HFF-Myc (cell line): ENCODE measurements at regions not wholly inside any gene's neighbourhood (a gene's known extent, or its start where the extent isn't known, plus 50 kb on each side); places are given as distances from the start of the nearest gene placed in this dataset.
"Not testable (repeated sequence)": the region's sequence is repeated elsewhere in the genome, so short reads cannot be mapped to it uniquely, and the experiment has no call there.

Experiments
- DNase-seq: peaks from one replicate; pipeline ENCODE4 v3.0.0-alpha.2; 2011; ENCODE audit warnings: low read depth; ENCODE audit errors: extremely low read depth
- H3K4me3 ChIP-seq: replicated peaks from 2 replicates; pipeline ENCODE4 v1.5.1; 2011; ENCODE audit warnings: low read depth, mild to moderate bottlenecking, control low read depth, low read length
- TF ChIP-seq, protein P1 (sequence below): IDR thresholded peaks from 2 replicates; pipeline ENCODE4 v1.5.1; 2012; ENCODE audit warnings: mild to moderate bottlenecking, low read depth, low read length, control low read depth; ENCODE audit errors: missing control alignments

DNA sequence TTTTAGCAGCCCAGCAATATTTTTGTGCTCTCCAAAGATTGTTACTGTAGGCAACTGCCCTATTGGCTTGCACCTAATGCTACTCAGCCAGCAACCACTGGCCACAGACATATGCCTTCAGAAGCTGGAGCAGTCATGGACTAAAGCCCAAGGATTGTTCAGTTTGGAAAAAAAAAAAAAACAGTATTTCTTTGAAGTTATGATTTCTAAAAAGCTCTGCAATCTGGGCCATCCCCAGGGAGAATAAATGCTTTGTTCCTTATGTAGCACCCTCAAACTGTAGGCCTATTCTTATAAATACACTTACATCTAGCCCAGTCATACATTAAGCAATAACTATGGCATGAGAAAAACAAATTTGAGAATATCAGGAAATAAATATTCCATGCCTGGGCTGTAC is 2190.5 kb upstream of the RAG2 start:
- TF ChIP-seq, protein P1, sequence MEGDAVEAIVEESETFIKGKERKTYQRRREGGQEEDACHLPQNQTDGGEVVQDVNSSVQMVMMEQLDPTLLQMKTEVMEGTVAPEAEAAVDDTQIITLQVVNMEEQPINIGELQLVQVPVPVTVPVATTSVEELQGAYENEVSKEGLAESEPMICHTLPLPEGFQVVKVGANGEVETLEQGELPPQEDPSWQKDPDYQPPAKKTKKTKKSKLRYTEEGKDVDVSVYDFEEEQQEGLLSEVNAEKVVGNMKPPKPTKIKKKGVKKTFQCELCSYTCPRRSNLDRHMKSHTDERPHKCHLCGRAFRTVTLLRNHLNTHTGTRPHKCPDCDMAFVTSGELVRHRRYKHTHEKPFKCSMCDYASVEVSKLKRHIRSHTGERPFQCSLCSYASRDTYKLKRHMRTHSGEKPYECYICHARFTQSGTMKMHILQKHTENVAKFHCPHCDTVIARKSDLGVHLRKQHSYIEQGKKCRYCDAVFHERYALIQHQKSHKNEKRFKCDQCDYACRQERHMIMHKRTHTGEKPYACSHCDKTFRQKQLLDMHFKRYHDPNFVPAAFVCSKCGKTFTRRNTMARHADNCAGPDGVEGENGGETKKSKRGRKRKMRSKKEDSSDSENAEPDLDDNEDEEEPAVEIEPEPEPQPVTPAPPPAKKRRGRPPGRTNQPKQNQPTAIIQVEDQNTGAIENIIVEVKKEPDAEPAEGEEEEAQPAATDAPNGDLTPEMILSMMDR = no peak
- DNase-seq = no peak
- no peak overlapping the region for H3K4me3 ChIP-seq

DNA sequence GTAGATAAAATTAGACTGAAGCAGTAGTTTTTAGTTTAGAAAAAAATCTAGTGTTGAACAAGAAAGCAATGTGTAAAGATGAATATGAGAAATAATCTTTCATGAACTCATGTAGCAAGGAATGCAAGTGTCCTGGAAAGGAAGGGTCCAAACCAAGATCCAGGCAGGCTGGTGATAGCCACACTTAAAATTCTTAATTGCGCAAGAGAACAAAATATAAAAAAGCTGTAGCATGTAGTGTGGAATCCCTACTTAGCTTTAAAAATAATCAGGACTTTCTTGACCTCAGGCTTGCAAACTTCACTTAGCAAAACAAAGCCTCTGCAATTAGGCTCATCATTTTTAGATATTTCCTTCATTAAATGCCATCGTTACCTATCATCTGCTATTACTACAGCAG is 2186.1 kb upstream of the RAG2 start:
- TF ChIP-seq, protein P1 = no peak
- no peak for DNase-seq
- no peak overlapping the region for H3K4me3 ChIP-seq

DNA sequence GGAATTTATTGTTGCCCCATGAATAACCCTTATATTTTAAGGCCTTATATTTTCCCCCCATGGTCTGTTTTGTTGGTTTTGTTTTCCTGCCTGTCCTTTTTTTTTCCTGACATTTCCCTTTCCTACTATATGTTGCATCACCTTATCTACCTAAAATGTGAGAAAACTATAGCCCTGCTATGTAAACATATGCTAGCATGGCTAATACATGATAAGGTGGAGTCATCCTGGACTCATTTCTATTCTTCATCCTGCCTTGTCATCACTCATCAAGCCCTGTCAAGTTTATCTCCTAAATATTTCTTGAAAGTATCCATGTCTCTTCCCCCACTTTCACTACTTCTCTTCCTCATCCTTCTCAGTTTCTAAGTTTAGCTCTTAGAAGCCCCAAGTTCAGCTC is 2168.8 kb upstream of the RAG2 start:
- no peak for DNase-seq
- TF ChIP-seq, protein P1 = no peak
- H3K4me3 ChIP-seq = no peak overlapping the region

DNA sequence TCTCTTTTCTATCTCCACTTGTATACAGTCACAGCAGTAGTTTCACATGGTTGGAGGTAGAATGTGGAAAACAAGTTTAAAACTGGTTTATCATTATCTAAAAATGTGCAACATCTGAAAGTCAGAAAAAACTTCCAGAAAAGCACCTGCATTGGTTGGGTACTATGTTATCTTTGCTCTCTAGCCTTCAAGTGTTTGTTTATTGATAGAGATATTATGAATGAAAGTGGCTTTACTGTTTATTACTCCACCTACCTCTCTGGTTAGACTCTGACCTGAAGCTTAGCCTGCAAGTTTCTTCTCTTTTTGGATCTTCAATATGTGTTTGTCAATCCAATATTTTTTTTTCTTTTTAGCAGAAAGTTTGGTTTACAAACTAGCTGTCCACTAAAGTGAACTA is 2161.4 kb upstream of the RAG2 start:
- no peak for DNase-seq
- TF ChIP-seq, protein P1 = no peak
- no peak overlapping the region for H3K4me3 ChIP-seq

DNA sequence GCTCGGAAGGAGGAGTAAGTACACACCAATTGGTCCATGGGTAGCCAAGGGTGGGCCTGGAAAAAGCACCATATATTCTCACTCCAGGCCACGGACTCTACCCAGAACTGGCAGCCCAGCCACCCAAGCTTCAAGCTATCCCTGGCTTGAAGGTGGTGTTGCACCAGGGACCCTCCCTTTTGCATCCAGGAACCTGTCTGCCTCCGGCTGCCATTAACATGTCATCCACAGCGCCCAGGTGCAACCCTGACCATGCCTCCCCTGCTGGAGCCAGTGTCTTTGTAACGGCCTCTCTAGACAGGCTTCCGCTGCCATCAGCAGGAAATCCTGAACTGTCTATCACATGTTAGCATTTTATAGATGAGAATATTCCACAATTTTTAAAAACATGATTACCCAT is 2158.5 kb upstream of the RAG2 start:
- TF ChIP-seq, protein P1 = no peak
- DNase-seq = no peak
- no peak overlapping the region for H3K4me3 ChIP-seq

DNA sequence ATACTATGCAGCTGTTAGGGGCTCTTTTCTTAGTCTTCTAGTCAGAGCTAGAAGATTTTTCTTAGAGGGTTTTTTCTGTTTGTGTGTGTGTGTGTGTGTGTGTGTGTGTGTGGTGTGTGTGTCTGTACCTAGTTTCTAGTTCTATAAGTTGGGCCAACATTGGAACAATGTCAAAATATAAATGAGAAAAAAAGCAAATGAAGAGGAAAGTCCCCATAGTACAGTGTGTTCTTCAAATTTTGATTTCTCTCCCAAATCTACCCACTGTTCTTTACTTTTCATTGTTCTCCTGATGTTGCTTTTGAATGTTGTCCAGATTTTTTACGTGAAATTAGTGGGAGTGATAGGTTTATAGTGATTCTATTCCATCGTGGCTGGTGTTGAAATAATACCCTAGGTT is 2153.4 kb upstream of the RAG2 start:
- TF ChIP-seq, protein P1 = no peak
- no peak overlapping the region for H3K4me3 ChIP-seq
- no peak for DNase-seq

DNA sequence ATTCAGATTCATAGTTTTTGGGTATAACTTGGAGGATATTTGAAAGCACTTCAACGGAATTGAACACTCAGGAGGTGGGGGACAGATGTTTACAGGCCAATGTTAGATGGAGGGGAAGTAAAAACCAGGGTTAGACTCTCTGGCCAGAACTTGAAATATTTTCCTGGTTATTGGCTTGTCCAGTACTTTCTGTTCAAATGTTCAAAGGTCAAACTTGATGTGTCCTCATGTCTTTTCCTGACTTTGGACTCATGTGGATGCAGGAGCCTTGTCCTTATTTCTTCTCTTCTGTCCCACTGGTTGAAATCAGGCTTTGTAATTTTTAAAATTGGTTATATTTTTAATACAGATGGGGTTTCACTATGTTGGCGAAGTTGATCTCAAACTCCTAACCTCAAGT is 2148.5 kb upstream of the RAG2 start:
- not testable (repeated sequence) for DNase-seq, H3K4me3 ChIP-seq

DNA sequence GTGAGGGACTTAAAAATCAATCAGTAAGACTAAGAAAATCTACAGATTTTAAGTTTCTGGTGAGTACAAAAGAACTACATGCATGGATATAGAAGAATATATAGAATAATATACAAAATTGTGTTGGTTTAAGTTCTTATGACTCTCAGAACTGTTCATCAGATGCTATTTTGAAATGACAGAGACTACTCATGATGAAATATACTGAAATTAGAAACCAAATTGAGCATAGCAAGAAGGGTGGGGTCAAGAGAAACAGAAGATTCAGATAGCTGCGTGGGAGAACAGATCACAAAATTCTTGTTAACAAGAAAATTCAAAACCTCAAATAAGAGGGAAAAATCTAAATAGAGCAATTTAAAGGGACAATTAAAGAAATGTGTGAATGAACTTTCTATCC is 2125.3 kb upstream of the RAG2 start:
- TF ChIP-seq, protein P1 = no peak
- DNase-seq = no peak
- no peak overlapping the region for H3K4me3 ChIP-seq
